Trophoblast cell (in vitro differentiated cells and primary cell): ENCODE measurements at regions not wholly inside any gene's neighbourhood (a gene's known extent, or its start where the extent isn't known, plus 50 kb on each side); places are given as distances from the start of the nearest gene placed in this dataset.

Experiments
- DNase-seq, 2 donors: peaks; one replicate each; pipeline ENCODE4 v3.0.0-alpha.2; 2016
- H2AFZ ChIP-seq: 2 replicates; pipeline ENCODE4 v1.6.1; 2013; ENCODE audit warnings: low read length, moderate library complexity, mild to moderate bottlenecking; ENCODE audit not compliant: insufficient read depth, poor library complexity
- H2AK5ac ChIP-seq: 2 replicates; pipeline ENCODE4 v1.6.1; 2013; ENCODE audit warnings: mild to moderate bottlenecking, low read length
- H2BK120ac ChIP-seq: 2 replicates; pipeline ENCODE4 v1.6.1; 2013; ENCODE audit warnings: low read length, mild to moderate bottlenecking, moderate library complexity; ENCODE audit not compliant: insufficient read depth, poor library complexity
- H2BK12ac ChIP-seq: 2 replicates; pipeline ENCODE4 v1.6.1; 2013; ENCODE audit warnings: mild to moderate bottlenecking, low read length, moderate library complexity
- H2BK5ac ChIP-seq: 2 replicates; pipeline ENCODE4 v1.6.1; 2013; ENCODE audit warnings: low read length, low read depth, moderate library complexity, mild to moderate bottlenecking; ENCODE audit not compliant: poor library complexity
- H3K14ac ChIP-seq: 2 replicates; pipeline ENCODE4 v1.6.1; 2013; ENCODE audit warnings: mild to moderate bottlenecking, low read length
- H3K18ac ChIP-seq: 2 replicates; pipeline ENCODE4 v1.6.1; 2013; ENCODE audit warnings: mild to moderate bottlenecking, low read length
- H3K23ac ChIP-seq: 2 replicates; pipeline ENCODE4 v1.6.1; 2013; ENCODE audit warnings: low read length
- H3K27ac ChIP-seq: 2 replicates; pipeline ENCODE4 v1.5.1; 2013; ENCODE audit warnings: low read depth, mild to moderate bottlenecking, inconsistent platforms, low read length, moderate library complexity
- H3K27me3 ChIP-seq: 2 replicates; pipeline ENCODE4 v1.6.1; 2013; ENCODE audit warnings: inconsistent platforms, mild to moderate bottlenecking, low read length, moderate library complexity; ENCODE audit not compliant: insufficient read depth
- H3K36me3 ChIP-seq, 2 experiments: 1 replicate in 1 of 2; 2 replicates in 1 of 2; pipeline ENCODE4 v1.6.1; 2013; ENCODE audit warnings: low read length in 2 of 2, mild to moderate bottlenecking in 2 of 2, moderate library complexity in 1 of 2; ENCODE audit not compliant: insufficient read depth in 2 of 2, control insufficient read depth in 1 of 2
- H3K4ac ChIP-seq: 2 replicates; pipeline ENCODE4 v1.6.1; 2013; ENCODE audit warnings: low read depth, mild to moderate bottlenecking, low read length, moderate library complexity
- H3K4me1 ChIP-seq, 2 experiments: 1 replicate in 1 of 2; 2 replicates in 1 of 2; pipeline ENCODE4 v1.6.1; 2013; ENCODE audit warnings: low read length in 2 of 2, mild to moderate bottlenecking in 2 of 2, moderate library complexity in 1 of 2; ENCODE audit not compliant: insufficient read depth in 2 of 2, control insufficient read depth in 1 of 2
- H3K4me2 ChIP-seq: 2 replicates; pipeline ENCODE4 v1.6.1; 2013; ENCODE audit warnings: inconsistent platforms, mild to moderate bottlenecking, low read length, moderate library complexity
- H3K4me3 ChIP-seq: 2 replicates; pipeline ENCODE4 v1.5.1; 2013; ENCODE audit warnings: mild to moderate bottlenecking, low read depth, low read length, inconsistent platforms
- H3K79me1 ChIP-seq: one replicate; pipeline ENCODE4 v1.6.1; 2013; ENCODE audit warnings: low read length
- H3K79me2 ChIP-seq: 2 replicates; pipeline ENCODE4 v1.6.1; 2013; ENCODE audit warnings: low read length, mild to moderate bottlenecking; ENCODE audit not compliant: control insufficient read depth, insufficient read depth, poor library complexity
- H3K9ac ChIP-seq: 2 replicates; pipeline ENCODE4 v1.6.1; 2013; ENCODE audit warnings: mild to moderate bottlenecking, low read length
- H3K9me3 ChIP-seq: 2 replicates; pipeline ENCODE4 v1.6.1; 2013; ENCODE audit warnings: low read depth, mild to moderate bottlenecking, control low read depth, inconsistent platforms, low read length; ENCODE audit not compliant: insufficient read depth
- H4K12ac ChIP-seq: 2 replicates; pipeline ENCODE4 v1.6.1; 2013; ENCODE audit warnings: low read depth, mild to moderate bottlenecking, low read length, moderate library complexity
- H4K8ac ChIP-seq: 2 replicates; pipeline ENCODE4 v1.6.1; 2013; ENCODE audit warnings: low read depth, mild to moderate bottlenecking, low read length, moderate library complexity
- H4K91ac ChIP-seq: one replicate; pipeline ENCODE4 v1.6.1; 2013; ENCODE audit warnings: low read depth, mild to moderate bottlenecking, low read length, moderate library complexity
- WGBS: extraction: QIAGEN DNeasy Blood & Tissue Kit; methylation state at CpG from one replicate; pipeline ENCODE4 v1.1.7; 2013; ENCODE audit warnings: missing lambda C conversion rate; ENCODE audit not compliant: insufficient read length, insufficient coverage; ENCODE audit errors: extremely low coverage; 5-methylcytosine and 5-hydroxymethylcytosine counted together

- Histone ChIP-seq H2BK12ac (no peak overlapping the region), H3K9me3 (no peaks in the 10 kb centered on the region), H3K27me3 (no peaks in the 10 kb centered on the region), H3K4ac (no peak overlapping the region), H3K79me2 (no peaks in the 10 kb centered on the region), H4K8ac (no peak overlapping the region), H3K9ac (no peak overlapping the region), H3K4me3 (no peak overlapping the region), H3K4me2 (no peak overlapping the region), H2AFZ (no peak overlapping the region), H3K79me1 (no peaks in the 10 kb centered on the region), H3K27ac (no peak overlapping the region), H3K23ac (no peak overlapping the region), H2BK120ac (no peak overlapping the region), H4K12ac (no peak overlapping the region), H2BK5ac (no peak overlapping the region), H2AK5ac (no peak overlapping the region), H3K4me1 (no peaks in the 10 kb centered on the region), H3K14ac (no peak overlapping the region), H3K18ac (no peak overlapping the region), H3K36me3 (no peaks in the 10 kb centered on the region), H4K91ac (no peak overlapping the region)
- DNase-seq = no peak
- no CpG with 5 or more reads among the region's 1 CpG for WGBS
Observed at GRCh38 chr13:44266772-44267171, 106.9 kb upstream of the SERP2 start.

GRCh38 chr13:44267203-44267602, 106.4 kb upstream of the SERP2 start:
- Histone ChIP-seq H3K4me2 (no peak overlapping the region), H3K9me3 (no peaks in the 10 kb centered on the region)

GRCh38 chr13:44267980-44268379, 105.6 kb upstream of the SERP2 start:
- Histone ChIP-seq H3K4me2 (no peak overlapping the region), H2AK5ac (no peak overlapping the region), H2AFZ (no peak overlapping the region), H3K4me3 (no peak overlapping the region), H3K27me3 (no peaks in the 10 kb centered on the region), H2BK5ac (no peak overlapping the region), H3K27ac (no peak overlapping the region), H4K91ac (no peak overlapping the region), H3K23ac (no peak overlapping the region), H3K79me1 (no peaks in the 10 kb centered on the region), H3K9me3 (no peaks in the 10 kb centered on the region), H3K79me2 (no peaks in the 10 kb centered on the region), H3K36me3 (no peaks in the 10 kb centered on the region), H3K4ac (no peak overlapping the region), H4K12ac (no peak overlapping the region), H2BK12ac (no peak overlapping the region), H3K14ac (no peak overlapping the region), H3K9ac (no peak overlapping the region), H3K4me1 (no peaks in the 10 kb centered on the region), H2BK120ac (no peak overlapping the region), H4K8ac (no peak overlapping the region), H3K18ac (no peak overlapping the region)
- WGBS = no CpG with 5 or more reads among the region's 4 CpGs
- peak in 1 of 2 donors; percentile 17 for DNase-seq

More at GRCh38 chr13:44267203-44267602, 106.4 kb upstream of the SERP2 start:
- H3K9ac ChIP-seq = no peak overlapping the region
- no peak overlapping the region for H2AK5ac ChIP-seq
- H4K12ac ChIP-seq = no peak overlapping the region
- no peak overlapping the region for H3K27ac ChIP-seq
- no peaks in the 10 kb centered on the region for H3K79me1 ChIP-seq
- H3K4me3 ChIP-seq = no peak overlapping the region
- no peaks in the 10 kb centered on the region for H3K4me1 ChIP-seq
- H3K36me3 ChIP-seq = no peaks in the 10 kb centered on the region
- H2BK12ac ChIP-seq = no peak overlapping the region
- H2BK120ac ChIP-seq = no peak overlapping the region
- no peak overlapping the region for H4K91ac ChIP-seq
- no peaks in the 10 kb centered on the region for H3K27me3 ChIP-seq
- DNase-seq = no peak
- no peak overlapping the region for H3K4ac ChIP-seq
- no peak overlapping the region for H2AFZ ChIP-seq
- WGBS = no CpG with 5 or more reads among the region's 1 CpG
- H3K18ac ChIP-seq = no peak overlapping the region
- no peak overlapping the region for H4K8ac ChIP-seq
- no peak overlapping the region for H3K23ac ChIP-seq
- no peaks in the 10 kb centered on the region for H3K79me2 ChIP-seq
- H2BK5ac ChIP-seq = no peak overlapping the region
- H3K14ac ChIP-seq = no peak overlapping the region

GRCh38 chr13:44268980-44269379, 104.6 kb upstream of the SERP2 start:
- no peak overlapping the region for H3K18ac ChIP-seq
- no peak overlapping the region for H4K91ac ChIP-seq
- no peak overlapping the region for H3K4ac ChIP-seq
- no peaks in the 10 kb centered on the region for H3K79me2 ChIP-seq
- no peaks in the 10 kb centered on the region for H3K27me3 ChIP-seq
- DNase-seq = no peak
- H3K14ac ChIP-seq = no peak overlapping the region
- no peak overlapping the region for H2BK5ac ChIP-seq
- no peak overlapping the region for H2BK12ac ChIP-seq
- H2BK120ac ChIP-seq = no peak overlapping the region
- no peak overlapping the region for H3K9ac ChIP-seq
- no peak overlapping the region for H4K12ac ChIP-seq
- no peaks in the 10 kb centered on the region for H3K9me3 ChIP-seq
- H3K4me2 ChIP-seq = no peak overlapping the region
- H4K8ac ChIP-seq = no peak overlapping the region
- H3K23ac ChIP-seq = no peak overlapping the region
- no peaks in the 10 kb centered on the region for H3K36me3 ChIP-seq
- H3K4me1 ChIP-seq = no peaks in the 10 kb centered on the region
- H3K79me1 ChIP-seq = no peaks in the 10 kb centered on the region
- H3K27ac ChIP-seq = no peak overlapping the region
- H2AK5ac ChIP-seq = no peak overlapping the region
- H3K4me3 ChIP-seq = no peak overlapping the region
- no peak overlapping the region for H2AFZ ChIP-seq
